ENCODE measurements at regions not wholly inside any gene's neighbourhood (a gene's known extent, or its start where the extent isn't known, plus 50 kb on each side); places are given as distances from the start of the nearest gene placed in this dataset.

DNA sequence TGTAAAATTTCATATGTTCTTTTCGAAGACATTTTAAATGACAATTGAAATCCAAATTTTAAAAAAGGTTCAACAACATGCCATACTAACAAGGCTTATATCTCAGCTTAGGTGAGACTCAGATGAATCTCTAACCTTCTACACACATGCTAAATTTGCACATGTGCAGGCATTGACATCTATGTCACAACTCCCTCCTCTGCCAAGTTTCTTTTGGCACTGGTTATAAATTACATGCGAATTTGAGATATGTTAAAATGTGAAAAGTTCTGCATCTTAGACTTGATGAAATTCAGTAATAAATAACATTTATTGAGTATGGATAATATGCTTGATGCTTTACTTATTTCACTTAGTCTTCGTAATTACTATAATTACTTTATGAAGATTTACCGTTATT, 234.3 kb downstream of the TLE4 start:
- TF ChIP-seq, protein P1, sequence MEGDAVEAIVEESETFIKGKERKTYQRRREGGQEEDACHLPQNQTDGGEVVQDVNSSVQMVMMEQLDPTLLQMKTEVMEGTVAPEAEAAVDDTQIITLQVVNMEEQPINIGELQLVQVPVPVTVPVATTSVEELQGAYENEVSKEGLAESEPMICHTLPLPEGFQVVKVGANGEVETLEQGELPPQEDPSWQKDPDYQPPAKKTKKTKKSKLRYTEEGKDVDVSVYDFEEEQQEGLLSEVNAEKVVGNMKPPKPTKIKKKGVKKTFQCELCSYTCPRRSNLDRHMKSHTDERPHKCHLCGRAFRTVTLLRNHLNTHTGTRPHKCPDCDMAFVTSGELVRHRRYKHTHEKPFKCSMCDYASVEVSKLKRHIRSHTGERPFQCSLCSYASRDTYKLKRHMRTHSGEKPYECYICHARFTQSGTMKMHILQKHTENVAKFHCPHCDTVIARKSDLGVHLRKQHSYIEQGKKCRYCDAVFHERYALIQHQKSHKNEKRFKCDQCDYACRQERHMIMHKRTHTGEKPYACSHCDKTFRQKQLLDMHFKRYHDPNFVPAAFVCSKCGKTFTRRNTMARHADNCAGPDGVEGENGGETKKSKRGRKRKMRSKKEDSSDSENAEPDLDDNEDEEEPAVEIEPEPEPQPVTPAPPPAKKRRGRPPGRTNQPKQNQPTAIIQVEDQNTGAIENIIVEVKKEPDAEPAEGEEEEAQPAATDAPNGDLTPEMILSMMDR (IDR thresholded peaks at IDR 0.05) = no peak
- no peak for TF ChIP-seq POLR2A (IDR thresholded peaks at IDR 0.05)

Data from vagina (tissue), 2 donors.